ENCODE measurements at regions not wholly inside any gene's neighbourhood (a gene's known extent, or its start where the extent isn't known, plus 50 kb on each side); places are given as distances from the start of the nearest gene placed in this dataset.
"Not testable (repeated sequence)": the region's sequence is repeated elsewhere in the genome, so short reads cannot be mapped to it uniquely, and the experiment has no call there.

GRCh38 chr7:12022011-12022410 is 189.1 kb upstream of the TMEM106B start:
- ATAC-seq; H3K4me3 Mint-ChIP-seq; H3K27me3 Mint-ChIP-seq; H3K9me3 Mint-ChIP-seq (ENCODE audit: low read depth); H3K27ac Mint-ChIP-seq; H3K36me3 Mint-ChIP-seq; H3K4me1 Mint-ChIP-seq; DNase-seq; CTCF ChIA-PET: not testable (repeated sequence)

- ATAC-seq: no peak
These were observed 185.8 kb upstream of the TMEM106B start for GRCh38 chr7:12025246-12025645.

GRCh38 chr7:12028508-12028907 is 182.6 kb upstream of the TMEM106B start:
- no peak overlapping the region for H3K27ac Mint-ChIP-seq
- CTCF ChIA-PET: no interaction called here

More at GRCh38 chr7:12025246-12025645, 185.8 kb upstream of the TMEM106B start:
- CTCF ChIA-PET: no interaction called here
- H3K4me3 Mint-ChIP-seq: no peak overlapping the region
- H3K27ac Mint-ChIP-seq: no peak overlapping the region
- no peaks in the 10 kb centered on the region for H3K36me3 Mint-ChIP-seq
- H3K4me1 Mint-ChIP-seq: no peaks in the 10 kb centered on the region
- no peaks in the 10 kb centered on the region for H3K27me3 Mint-ChIP-seq
- H3K9me3 Mint-ChIP-seq (ENCODE audit: low read depth): no peaks in the 10 kb centered on the region
- DNase-seq: no peak

DNA sequence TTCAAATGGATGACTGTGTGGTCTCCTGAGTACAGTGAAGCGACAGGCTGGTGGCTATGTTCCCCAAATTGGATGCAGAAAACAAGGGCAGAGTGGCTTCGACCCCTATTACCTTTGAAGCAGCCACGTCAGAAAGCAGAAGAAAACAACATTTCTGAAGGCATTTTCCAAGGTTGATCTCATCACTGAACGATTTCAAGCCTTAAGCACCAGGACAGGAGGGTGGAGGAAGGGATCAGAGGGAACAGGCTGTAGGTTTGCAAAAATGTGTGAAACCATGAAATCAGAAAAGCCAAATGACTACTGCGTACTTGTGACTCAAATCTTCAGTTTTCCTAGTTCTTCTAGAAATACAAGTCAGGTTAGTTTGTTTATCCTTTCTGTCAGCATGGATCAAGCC is 181.0 kb upstream of the TMEM106B start:
- no peak for ATAC-seq
- Mint-ChIP-seq H3K4me1 (no peaks in the 10 kb centered on the region), H3K9me3 (ENCODE audit: low read depth) (no peaks in the 10 kb centered on the region)

More at GRCh38 chr7:12028508-12028907, 182.6 kb upstream of the TMEM106B start:
- Mint-ChIP-seq H3K4me3 (no peak overlapping the region), H3K9me3 (ENCODE audit: low read depth) (no peaks in the 10 kb centered on the region), H3K4me1 (no peaks in the 10 kb centered on the region), H3K36me3 (no peaks in the 10 kb centered on the region), H3K27me3 (no peaks in the 10 kb centered on the region)
- DNase-seq (no peak), ATAC-seq (no peak)

GRCh38 chr7:12031186-12031585 is 179.9 kb upstream of the TMEM106B start:
- ATAC-seq (no peak), DNase-seq (no peak)
- no peaks in the 10 kb centered on the region for H3K4me1 Mint-ChIP-seq
- no peaks in the 10 kb centered on the region for H3K36me3 Mint-ChIP-seq
- no peak overlapping the region for H3K27ac Mint-ChIP-seq
- no peak overlapping the region for H3K4me3 Mint-ChIP-seq
- no peaks in the 10 kb centered on the region for H3K27me3 Mint-ChIP-seq
- CTCF ChIA-PET: no interaction called here
- no peaks in the 10 kb centered on the region for H3K9me3 Mint-ChIP-seq (ENCODE audit: low read depth)

More for the DNA sequence above, 181.0 kb upstream of the TMEM106B start:
- Mint-ChIP-seq H3K4me3 (no peak overlapping the region), H3K27ac (no peak overlapping the region), H3K36me3 (no peaks in the 10 kb centered on the region), H3K27me3 (no peaks in the 10 kb centered on the region)
- CTCF ChIA-PET: no interaction called here
- no peak for DNase-seq

DNA sequence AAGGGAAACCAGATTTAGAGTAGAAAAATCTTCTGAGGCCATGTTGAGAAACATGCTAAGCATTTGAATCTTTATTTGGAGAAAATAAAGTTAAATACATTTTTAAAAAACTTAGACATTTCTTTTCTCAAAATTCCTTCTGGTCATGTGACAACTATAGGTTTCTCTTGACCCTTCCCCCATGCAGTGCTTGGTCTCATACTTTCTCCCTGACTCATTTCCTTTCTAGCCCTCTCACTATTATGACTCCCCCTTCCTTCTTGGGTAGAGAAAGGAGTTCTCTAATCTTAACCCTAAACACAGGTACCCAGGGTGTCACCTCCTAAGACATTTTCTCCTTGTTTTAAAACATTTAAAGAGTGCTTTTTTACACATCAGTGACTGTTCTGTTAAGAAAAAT is 179.5 kb upstream of the TMEM106B start:
- Mint-ChIP-seq H3K9me3 (ENCODE audit: low read depth) (no peaks in the 10 kb centered on the region), H3K36me3 (no peaks in the 10 kb centered on the region), H3K27ac (no peak overlapping the region), H3K4me1 (no peaks in the 10 kb centered on the region), H3K4me3 (no peak overlapping the region), H3K27me3 (no peaks in the 10 kb centered on the region)
- no peak for ATAC-seq
- DNase-seq: no peak
- CTCF ChIA-PET: no interaction called here

GRCh38 chr7:12032146-12032545 is 178.9 kb upstream of the TMEM106B start:
- Mint-ChIP-seq H3K4me1 (no peaks in the 10 kb centered on the region), H3K9me3 (ENCODE audit: low read depth) (no peaks in the 10 kb centered on the region), H3K27ac (no peak overlapping the region), H3K27me3 (no peaks in the 10 kb centered on the region), H3K4me3 (no peak overlapping the region), H3K36me3 (no peaks in the 10 kb centered on the region)
- no peak for DNase-seq
- CTCF ChIA-PET: no interaction called here
- ATAC-seq: no peak

DNA sequence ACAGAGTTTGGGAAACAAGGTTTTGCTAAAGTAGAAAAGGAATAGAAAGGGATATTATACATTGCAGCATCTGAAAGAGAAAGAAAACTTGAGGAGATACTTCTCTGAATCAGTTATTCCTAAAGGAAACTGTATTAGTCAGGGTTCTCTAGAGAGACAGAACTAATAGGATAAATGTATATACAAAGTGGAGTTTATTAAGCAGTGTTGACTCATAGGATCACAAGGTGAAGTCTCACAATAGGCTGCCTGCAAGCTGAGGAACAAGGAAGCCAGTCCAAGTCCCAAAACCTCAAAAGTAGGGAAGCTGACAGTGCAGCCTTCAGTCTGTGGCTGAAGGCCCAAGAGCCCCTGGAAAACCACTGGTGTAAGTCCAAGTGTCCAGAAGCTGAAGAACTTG is 167.6 kb upstream of the TMEM106B start:
- H3K4me1 Mint-ChIP-seq; H3K27me3 Mint-ChIP-seq; H3K27ac Mint-ChIP-seq; ATAC-seq; H3K9me3 Mint-ChIP-seq (ENCODE audit: low read depth); DNase-seq; H3K36me3 Mint-ChIP-seq; H3K4me3 Mint-ChIP-seq; CTCF ChIA-PET: not testable (repeated sequence)

GRCh38 chr7:12052211-12052610 is 158.9 kb upstream of the TMEM106B start:
- no peak for DNase-seq
- CTCF ChIA-PET: no interaction called here
- H3K9me3 Mint-ChIP-seq (ENCODE audit: low read depth): peaks cover 7% of the 10 kb centered on the region

DNA sequence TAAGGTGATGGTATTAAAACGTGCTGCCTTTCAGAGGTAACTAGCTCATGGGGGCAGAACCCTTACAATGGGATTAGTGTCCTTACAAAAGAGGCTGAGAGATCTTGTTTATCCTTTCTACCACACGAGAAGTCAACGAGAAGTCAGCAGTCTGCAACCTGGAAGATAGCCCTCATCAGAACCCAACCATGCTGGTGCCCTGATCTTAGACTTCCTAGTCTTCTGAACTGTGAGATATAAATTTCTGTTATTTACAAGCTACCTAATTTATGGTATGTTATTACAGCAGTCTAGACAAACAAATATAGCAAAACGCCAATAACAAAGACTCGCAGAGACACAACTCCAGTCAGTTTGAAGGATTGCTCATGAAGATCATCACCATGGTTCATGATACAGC is 157.5 kb upstream of the TMEM106B start:
- peaks cover 11% of the 10 kb centered on the region for H3K9me3 Mint-ChIP-seq (ENCODE audit: low read depth)

More at GRCh38 chr7:12052211-12052610, 158.9 kb upstream of the TMEM106B start:
- no peak for ATAC-seq
- no peak overlapping the region for H3K4me3 Mint-ChIP-seq
- peaks cover 14% of the 10 kb centered on the region for H3K27me3 Mint-ChIP-seq
- no peaks in the 10 kb centered on the region for H3K4me1 Mint-ChIP-seq
- H3K36me3 Mint-ChIP-seq: no peaks in the 10 kb centered on the region
- no peak overlapping the region for H3K27ac Mint-ChIP-seq

DNA sequence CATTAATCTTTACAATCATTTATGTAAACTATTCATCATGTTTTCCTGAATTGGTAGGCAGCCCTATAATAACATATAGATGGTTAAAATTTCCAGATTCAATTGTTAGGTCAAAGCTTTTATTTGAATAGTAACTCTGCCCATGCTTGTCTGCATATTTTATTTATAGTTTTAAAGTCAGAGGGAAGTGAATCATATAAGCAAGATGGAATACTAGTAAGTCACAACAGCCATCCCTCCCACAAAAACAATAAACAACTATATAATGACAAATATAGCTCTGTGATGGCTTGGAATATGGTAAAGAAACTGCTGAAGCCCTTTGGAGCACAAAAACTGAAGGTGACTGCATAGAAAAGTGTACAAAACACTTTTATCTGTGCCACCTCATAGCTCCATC is 156.3 kb upstream of the TMEM106B start:
- Mint-ChIP-seq H3K9me3 (ENCODE audit: low read depth) (peaks cover 11% of the 10 kb centered on the region), H3K4me3 (no peak overlapping the region), H3K27ac (no peak overlapping the region), H3K36me3 (no peaks in the 10 kb centered on the region), H3K27me3 (peaks cover 2% of the 10 kb centered on the region), H3K4me1 (no peaks in the 10 kb centered on the region)
- CTCF ChIA-PET: interaction anchor here (1.1 kb wide), 1 partner anchor 12 kb away, joined by 5 read pairs; no protein-coding TSS in a partner anchor
- DNase-seq (no peak), ATAC-seq (no peak)

More for the DNA sequence above, 157.5 kb upstream of the TMEM106B start:
- Mint-ChIP-seq H3K4me3 (no peak overlapping the region), H3K4me1 (no peaks in the 10 kb centered on the region), H3K36me3 (no peaks in the 10 kb centered on the region), H3K27me3 (peaks cover 8% of the 10 kb centered on the region), H3K27ac (no peak overlapping the region)
- CTCF ChIA-PET: interaction anchor here (1.7 kb wide), 1 partner anchor 9 kb away, joined by 4 read pairs; no protein-coding TSS in a partner anchor
- DNase-seq (no peak), ATAC-seq (no peak)

DNA sequence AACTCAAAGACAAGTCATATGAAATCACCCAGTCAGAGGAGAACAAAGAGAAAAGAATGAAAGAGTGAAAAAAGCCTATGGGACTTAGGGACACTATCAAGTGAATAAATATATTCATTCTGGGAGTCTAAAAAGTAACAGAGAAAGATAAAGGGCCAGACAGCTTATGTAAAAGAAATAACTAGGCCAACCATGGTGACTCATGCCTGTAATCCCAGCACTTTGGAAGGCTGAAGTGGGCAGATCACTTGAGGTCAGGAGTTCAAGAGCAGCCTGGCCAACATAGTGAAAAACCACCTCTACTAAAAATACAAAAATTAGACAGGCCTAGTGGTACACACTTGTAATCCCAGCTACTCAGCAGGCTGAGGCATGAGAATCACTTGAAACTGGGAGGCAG is 154.7 kb upstream of the TMEM106B start:
- CTCF ChIA-PET: no interaction called here
- Mint-ChIP-seq H3K4me3 (no peak overlapping the region), H3K4me1 (no peaks in the 10 kb centered on the region), H3K9me3 (ENCODE audit: low read depth) (peaks cover 11% of the 10 kb centered on the region), H3K27me3 (no peaks in the 10 kb centered on the region), H3K36me3 (no peaks in the 10 kb centered on the region), H3K27ac (no peak overlapping the region)
- DNase-seq (no peak), ATAC-seq (no peak)

DNA sequence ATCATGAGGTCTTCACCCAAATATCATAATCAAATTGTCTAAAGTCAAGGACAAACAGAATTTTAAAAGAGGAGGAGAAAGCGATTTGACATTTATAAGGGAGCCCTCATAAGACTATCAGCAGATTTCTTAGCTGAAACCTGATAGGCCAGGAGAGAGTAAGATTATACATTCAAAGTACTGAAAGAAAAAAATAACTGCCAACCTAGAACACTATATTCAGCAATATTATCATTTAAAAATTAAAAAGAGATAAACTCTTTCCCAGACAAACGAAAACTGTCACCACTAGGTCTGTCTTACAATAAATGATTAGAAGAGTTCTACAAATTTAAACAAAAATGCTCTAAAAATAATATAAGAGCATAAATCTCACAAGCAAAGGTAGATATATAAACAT is 154.1 kb upstream of the TMEM106B start:
- H3K4me1 Mint-ChIP-seq: no peaks in the 10 kb centered on the region
- H3K4me3 Mint-ChIP-seq: no peak overlapping the region
- H3K9me3 Mint-ChIP-seq (ENCODE audit: low read depth): peaks cover 11% of the 10 kb centered on the region
- H3K36me3 Mint-ChIP-seq: no peaks in the 10 kb centered on the region
- CTCF ChIA-PET: no interaction called here
- DNase-seq: no peak
- ATAC-seq: no peak
- no peak overlapping the region for H3K27ac Mint-ChIP-seq
- no peaks in the 10 kb centered on the region for H3K27me3 Mint-ChIP-seq

DNA sequence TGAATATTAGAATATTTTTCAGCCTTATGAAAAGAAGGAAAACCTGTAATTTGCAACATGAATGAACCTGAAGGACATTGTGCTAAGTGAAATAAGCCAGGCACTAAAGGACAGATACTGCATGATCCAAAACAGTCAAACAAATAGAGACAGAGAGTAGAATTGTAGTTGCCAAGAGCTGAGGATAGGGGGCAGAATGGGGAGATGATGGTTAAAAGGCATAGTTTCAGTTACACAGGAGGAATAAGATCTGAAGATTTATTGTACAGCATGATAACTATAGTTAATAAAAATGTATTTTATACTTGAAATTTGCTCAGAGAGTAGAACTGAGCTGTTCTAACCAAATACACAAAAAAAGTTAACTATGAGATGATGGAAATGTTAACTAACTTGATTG is 149.0 kb upstream of the TMEM106B start:
- Mint-ChIP-seq H3K27me3 (peaks cover 2% of the 10 kb centered on the region), H3K27ac (no peak overlapping the region), H3K4me1 (no peaks in the 10 kb centered on the region), H3K9me3 (ENCODE audit: low read depth) (peaks cover 5% of the 10 kb centered on the region), H3K36me3 (no peaks in the 10 kb centered on the region), H3K4me3 (no peak overlapping the region)
- no peak for ATAC-seq
- CTCF ChIA-PET: interaction anchor here (1.3 to 2.1 kb wide), 4 partner anchors 9 to 261 kb away, joined by 3 to 7 read pairs (median 4); no protein-coding TSS in a partner anchor
- DNase-seq: no peak

Measured in activated CD8-positive, alpha-beta memory T cell treated with anti-CD3 and anti-CD28 coated beads, Interleukin-2, amount 10 ng/mL, durations not matched to agents 7 days and 5 days (primary cell).